Neural cell (in vitro differentiated cells): ENCODE measurements at regions not wholly inside any gene's neighbourhood (a gene's known extent, or its start where the extent isn't known, plus 50 kb on each side); places are given as distances from the start of the nearest gene placed in this dataset.

Source experiments
- H2AFZ ChIP-seq: fragments of 200-600, 300-800 bp; sonication (generic), shearing (Covaris generic); 2 replicates; pipeline ENCODE4 v1.6.0; 2014; ENCODE audit warnings: low read depth, mild to moderate bottlenecking, antibody characterized with exemption, low read length, moderate library complexity
- H3F3A ChIP-seq: fragments of 200-600 bp; shearing (Covaris generic); 2 replicates; pipeline ENCODE4 v1.6.1; 2016; ENCODE audit warnings: mild to moderate bottlenecking, moderate library complexity, mixed read lengths, antibody characterized with exemption, low read length; ENCODE audit not compliant: insufficient read depth, poor library complexity, severe bottlenecking
- H3K27ac ChIP-seq: fragments of 200-600, 300-800 bp; sonication (generic), shearing (Covaris generic); 2 replicates; pipeline ENCODE4 v1.5.1; 2014; ENCODE audit warnings: mild to moderate bottlenecking, low read length, moderate library complexity
- H3K27me3 ChIP-seq: fragments of 300-800, 200-600 bp; sonication (generic), shearing (Covaris generic); 2 replicates; pipeline ENCODE4 v1.6.0; 2014; ENCODE audit warnings: mild to moderate bottlenecking, low read depth, low read length, moderate library complexity; ENCODE audit not compliant: insufficient read depth
- H3K36me3 ChIP-seq: fragments of 300-800, 200-600 bp; sonication (generic), shearing (Covaris generic); 2 replicates; pipeline ENCODE4 v1.5.1; 2014; ENCODE audit warnings: mild to moderate bottlenecking, antibody characterized with exemption, low read length, moderate library complexity; ENCODE audit not compliant: insufficient read depth
- H3K4me2 ChIP-seq: fragments of 300-800, 200-600 bp; sonication (generic), shearing (Covaris generic); 2 replicates; pipeline ENCODE4 v1.6.0; 2014; ENCODE audit warnings: mild to moderate bottlenecking, low read length
- H3K4me3 ChIP-seq: fragments of 300-800, 200-600 bp; sonication (generic), shearing (Covaris generic); 2 replicates; pipeline ENCODE4 v1.5.1; 2014; ENCODE audit warnings: mild to moderate bottlenecking, low read length, moderate library complexity
- H3K79me2 ChIP-seq: fragments of 200-600 bp; shearing (Covaris generic); replicated peaks from 2 replicates; pipeline ENCODE4 v1.6.0; 2014; ENCODE audit warnings: mild to moderate bottlenecking, low read length, moderate library complexity; ENCODE audit not compliant: insufficient read depth
- H3K9ac ChIP-seq: fragments of 300-800, 200-600 bp; sonication (generic), shearing (Covaris generic); 2 replicates; pipeline ENCODE4 v1.6.1; 2016; ENCODE audit warnings: mild to moderate bottlenecking, low read length, mixed read lengths
- H3K9me2 ChIP-seq: fragments of 200-600 bp; shearing (Covaris generic); 2 replicates; pipeline ENCODE4 v1.6.1; 2016; ENCODE audit warnings: mild to moderate bottlenecking, low read length, mixed read lengths; ENCODE audit not compliant: insufficient read depth
- H3K9me3 ChIP-seq: fragments of 200-600, 300-800 bp; sonication (generic), shearing (Covaris generic); 2 replicates; pipeline ENCODE4 v1.6.1; 2016; ENCODE audit warnings: mild to moderate bottlenecking, mixed run types, low read length, moderate library complexity, mixed read lengths
- H4K20me1 ChIP-seq: fragments of 200-600 bp; shearing (Covaris generic); 2 replicates; pipeline ENCODE4 v1.6.1; 2016; ENCODE audit warnings: mild to moderate bottlenecking, mixed run types; ENCODE audit not compliant: insufficient read depth
- CTCF ChIP-seq: fragments of 450-650 bp; IDR thresholded peaks from 2 replicates; pipeline ENCODE4 v1.5.1; 2014; ENCODE audit warnings: antibody characterized with exemption, mild to moderate bottlenecking, moderate library complexity; ENCODE audit not compliant: poor library complexity, severe bottlenecking
- EP300 ChIP-seq: fragments of 450-650 bp; conservative IDR thresholded peaks from 2 replicates; pipeline ENCODE4 v1.6.1; 2014; ENCODE audit warnings: antibody characterized with exemption, mild to moderate bottlenecking, moderate library complexity; ENCODE audit not compliant: poor library complexity, severe bottlenecking
- EZH2 ChIP-seq: fragments of 200-600, 300-800 bp; shearing (Covaris generic), sonication (generic); IDR thresholded peaks from 2 replicates; pipeline ENCODE4 v1.6.1; 2014; ENCODE audit warnings: antibody characterized with exemption, low read length, borderline replicate concordance, mild to moderate bottlenecking; ENCODE audit not compliant: insufficient read depth, poor library complexity, severe bottlenecking
- MXI1 ChIP-seq: fragments of 450-650 bp; conservative IDR thresholded peaks from 2 replicates; pipeline ENCODE4 v1.6.1; 2014; ENCODE audit warnings: antibody characterized with exemption, mild to moderate bottlenecking; ENCODE audit not compliant: poor library complexity, severe bottlenecking
- POLR2AphosphoS5 ChIP-seq: IDR thresholded peaks from 2 replicates; pipeline ENCODE4 v1.6.1; 2012
- RAD21 ChIP-seq: fragments of 450-650 bp; conservative IDR thresholded peaks from 2 replicates; pipeline ENCODE4 v1.6.1; 2014; ENCODE audit warnings: antibody characterized with exemption, mild to moderate bottlenecking, moderate library complexity
- REST ChIP-seq: IDR thresholded peaks from 2 replicates; pipeline ENCODE4 v1.6.1; 2012; ENCODE audit warnings: borderline replicate concordance
- SMC3 ChIP-seq: fragments of 450-650 bp; conservative IDR thresholded peaks from 2 replicates; pipeline ENCODE4 v1.6.1; 2014; ENCODE audit warnings: antibody characterized with exemption, mild to moderate bottlenecking, moderate library complexity; ENCODE audit not compliant: poor library complexity
- TAF1 ChIP-seq: IDR thresholded peaks from 2 replicates; pipeline ENCODE4 v1.6.1; 2012; ENCODE audit warnings: low read depth

- no peaks in the 10 kb centered on the region for H3K9me2 ChIP-seq
- H3K4me2 ChIP-seq: no peak overlapping the region
- H3K9ac ChIP-seq: no peak overlapping the region
- H3K9me3 ChIP-seq: no peaks in the 10 kb centered on the region
- no peak for TF ChIP-seq EP300
- no peak for TF ChIP-seq MXI1
- no peak for TF ChIP-seq CTCF
- no peak for TF ChIP-seq POLR2AphosphoS5
- TF ChIP-seq SMC3: no peak
- no peak for TF ChIP-seq REST
- no peak for TF ChIP-seq EZH2
- TF ChIP-seq RAD21: no peak
- no peaks in the 10 kb centered on the region for H3K27me3 ChIP-seq
- no peak overlapping the region for H3K4me3 ChIP-seq
- no peak overlapping the region for H2AFZ ChIP-seq
- H4K20me1 ChIP-seq: no peaks in the 10 kb centered on the region
- H3F3A ChIP-seq: no peaks in the 10 kb centered on the region
- no peak overlapping the region for H3K27ac ChIP-seq
- no peaks in the 10 kb centered on the region for H3K36me3 ChIP-seq
- H3K79me2 ChIP-seq: no peaks in the 10 kb centered on the region
Observed at GRCh38 chr1:19557609-19558051, 72.3 kb upstream of the CAPZB start.

- H2AFZ ChIP-seq: no peak overlapping the region
- no peaks in the 10 kb centered on the region for H3K79me2 ChIP-seq
- no peak overlapping the region for H3K27ac ChIP-seq
- H3K9ac ChIP-seq: no peak overlapping the region
- no peaks in the 10 kb centered on the region for H3F3A ChIP-seq
- TF ChIP-seq CTCF: no peak
- TF ChIP-seq MXI1: no peak
- TF ChIP-seq TAF1: no peak
- no peak for TF ChIP-seq POLR2AphosphoS5
- TF ChIP-seq REST: no peak
- TF ChIP-seq EP300: no peak
- TF ChIP-seq RAD21: no peak
- TF ChIP-seq EZH2: no peak
- TF ChIP-seq SMC3: no peak
- H4K20me1 ChIP-seq: no peaks in the 10 kb centered on the region
- H3K4me2 ChIP-seq: no peak overlapping the region
- no peaks in the 10 kb centered on the region for H3K27me3 ChIP-seq
- no peaks in the 10 kb centered on the region for H3K9me2 ChIP-seq
- no peaks in the 10 kb centered on the region for H3K36me3 ChIP-seq
- no peak overlapping the region for H3K4me3 ChIP-seq
- no peaks in the 10 kb centered on the region for H3K9me3 ChIP-seq
Observed at GRCh38 chr1:19554090-19554489, 68.8 kb upstream of the CAPZB start.
